ENCODE measurements at regions not wholly inside any gene's neighbourhood (a gene's known extent, or its start where the extent isn't known, plus 50 kb on each side); places are given as distances from the start of the nearest gene placed in this dataset.

DNA sequence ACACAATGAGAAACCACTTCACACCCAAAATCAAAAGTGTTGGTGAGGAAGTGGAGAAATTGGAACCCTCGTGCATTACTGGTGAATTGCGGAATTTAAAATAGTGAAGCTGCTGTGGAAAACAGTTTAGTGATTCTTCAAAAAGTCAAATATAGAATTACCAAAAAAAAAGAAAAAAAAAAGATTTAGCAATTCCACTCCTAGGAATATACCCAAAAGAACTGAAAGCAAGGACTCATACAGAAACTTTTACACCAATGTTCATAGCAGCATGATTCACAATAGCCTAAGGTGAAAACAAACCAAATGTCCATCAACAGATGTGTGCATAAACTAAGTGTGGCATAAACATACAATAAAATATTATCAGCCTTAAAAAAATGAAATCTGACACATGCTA, 364.3 kb upstream of the FAM241A start:
- TF ChIP-seq, protein P1, sequence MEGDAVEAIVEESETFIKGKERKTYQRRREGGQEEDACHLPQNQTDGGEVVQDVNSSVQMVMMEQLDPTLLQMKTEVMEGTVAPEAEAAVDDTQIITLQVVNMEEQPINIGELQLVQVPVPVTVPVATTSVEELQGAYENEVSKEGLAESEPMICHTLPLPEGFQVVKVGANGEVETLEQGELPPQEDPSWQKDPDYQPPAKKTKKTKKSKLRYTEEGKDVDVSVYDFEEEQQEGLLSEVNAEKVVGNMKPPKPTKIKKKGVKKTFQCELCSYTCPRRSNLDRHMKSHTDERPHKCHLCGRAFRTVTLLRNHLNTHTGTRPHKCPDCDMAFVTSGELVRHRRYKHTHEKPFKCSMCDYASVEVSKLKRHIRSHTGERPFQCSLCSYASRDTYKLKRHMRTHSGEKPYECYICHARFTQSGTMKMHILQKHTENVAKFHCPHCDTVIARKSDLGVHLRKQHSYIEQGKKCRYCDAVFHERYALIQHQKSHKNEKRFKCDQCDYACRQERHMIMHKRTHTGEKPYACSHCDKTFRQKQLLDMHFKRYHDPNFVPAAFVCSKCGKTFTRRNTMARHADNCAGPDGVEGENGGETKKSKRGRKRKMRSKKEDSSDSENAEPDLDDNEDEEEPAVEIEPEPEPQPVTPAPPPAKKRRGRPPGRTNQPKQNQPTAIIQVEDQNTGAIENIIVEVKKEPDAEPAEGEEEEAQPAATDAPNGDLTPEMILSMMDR (IDR thresholded peaks at IDR 0.05; ENCODE audit: insufficient read depth, low read depth, low read length), result no peak
- H3K4me3 ChIP-seq (ENCODE audit: low read depth, low read length), result no peak overlapping the region
- no peaks in the 10 kb centered on the region for H3K27me3 ChIP-seq (ENCODE audit: control insufficient read depth, insufficient read depth, low read length)
- no peaks in the 10 kb centered on the region for H3K36me3 ChIP-seq (ENCODE audit: control insufficient read depth, insufficient read depth, low read length)
- no peak for DNase-seq (ENCODE audit: low read depth)
- POLR2A ChIA-PET, result no interaction called here
- CTCF ChIA-PET, result no interaction called here

DNA sequence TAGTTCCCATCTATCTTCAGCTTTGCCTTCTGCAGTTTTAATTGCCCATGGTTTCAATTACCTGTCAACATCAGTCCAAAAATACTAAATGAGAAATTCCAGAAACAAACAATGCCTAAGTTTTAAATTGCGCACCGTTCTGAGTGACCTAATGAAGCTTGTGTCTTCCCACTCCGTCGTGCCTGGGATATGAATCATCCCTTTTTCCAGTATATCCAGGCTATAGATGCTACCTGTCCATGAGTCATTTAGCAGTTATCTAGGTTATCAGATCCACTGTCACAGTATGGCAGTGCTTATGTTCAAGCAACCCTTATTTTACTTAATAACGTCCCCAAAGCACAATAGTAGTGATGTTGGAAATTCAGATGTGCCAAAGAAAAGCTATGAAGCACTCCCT, 363.6 kb upstream of the FAM241A start:
- DNase-seq (ENCODE audit: low read depth), result no peak
- Histone ChIP-seq H3K4me3 (ENCODE audit: low read depth, low read length) (no peak overlapping the region), H3K27me3 (ENCODE audit: control insufficient read depth, insufficient read depth, low read length) (no peaks in the 10 kb centered on the region), H3K36me3 (ENCODE audit: control insufficient read depth, insufficient read depth, low read length) (no peaks in the 10 kb centered on the region)
- TF ChIP-seq, protein P1 (IDR thresholded peaks at IDR 0.05; ENCODE audit: insufficient read depth, low read depth, low read length), result no peak
- ChIA-PET CTCF (no interaction called here), POLR2A (no interaction called here)

DNA sequence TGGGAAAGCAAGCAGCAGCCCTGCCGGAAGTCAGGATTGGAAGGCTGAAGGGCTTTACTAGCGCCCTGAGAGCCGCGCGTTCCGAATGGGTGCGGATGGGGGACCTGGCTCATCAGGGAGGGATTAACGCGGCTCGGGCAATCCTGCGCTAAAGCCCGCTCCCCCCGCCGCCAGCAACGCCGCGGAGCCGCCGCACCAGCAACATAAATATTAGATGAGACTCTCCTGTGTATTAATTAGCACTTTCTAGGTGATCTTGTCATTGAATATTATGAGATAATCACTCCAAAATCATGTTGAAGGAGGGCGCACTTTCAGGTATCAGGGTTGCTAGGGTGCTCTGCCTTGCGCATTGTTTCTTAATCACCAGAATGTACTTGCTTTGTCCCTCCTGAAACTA, 357.2 kb upstream of the FAM241A start:
- H3K36me3 ChIP-seq (ENCODE audit: control insufficient read depth, insufficient read depth, low read length), result no peaks in the 10 kb centered on the region
- TF ChIP-seq, protein P1 (IDR thresholded peaks at IDR 0.05; ENCODE audit: insufficient read depth, low read depth, low read length), result no peak
- no peak for DNase-seq (ENCODE audit: low read depth)
- H3K4me3 ChIP-seq (ENCODE audit: low read depth, low read length), result no peak overlapping the region
- H3K27me3 ChIP-seq (ENCODE audit: control insufficient read depth, insufficient read depth, low read length), result no peaks in the 10 kb centered on the region
- ChIA-PET CTCF (no interaction called here), POLR2A (no interaction called here)

DNA sequence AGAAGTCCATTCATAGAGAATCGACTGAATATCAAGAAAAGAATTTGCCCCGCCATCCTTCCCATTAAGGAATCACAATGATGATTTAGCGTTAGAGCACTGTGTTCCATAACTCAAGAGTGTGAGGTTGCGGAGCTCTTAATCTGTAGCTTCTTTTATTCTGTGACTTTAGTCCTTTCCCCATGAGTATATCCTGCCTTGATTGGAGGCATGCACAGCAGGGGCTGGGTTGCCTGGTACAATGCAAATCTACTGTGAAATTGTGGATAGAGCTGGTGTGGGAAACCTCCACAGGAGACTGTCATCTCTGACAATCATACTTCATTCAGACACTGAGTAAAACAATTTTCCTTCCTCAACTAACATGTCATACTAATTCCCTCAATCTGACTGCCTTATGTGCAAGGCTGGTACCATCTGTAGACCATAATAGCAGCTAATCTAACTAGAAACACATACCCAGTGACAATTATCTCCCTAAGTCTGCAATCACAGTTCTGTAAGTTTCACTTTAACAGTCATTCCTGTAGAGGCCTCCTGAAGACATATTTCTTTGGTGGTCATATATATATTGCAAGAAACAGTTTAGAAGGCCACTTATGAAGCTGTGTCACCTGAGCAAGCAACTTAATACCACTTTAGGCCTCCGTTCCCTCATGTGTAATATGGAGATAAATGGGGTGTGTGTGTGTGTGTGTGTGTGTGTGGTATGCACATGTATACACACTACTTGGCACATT, 355.2 kb upstream of the FAM241A start:
- no peak overlapping the region for H3K4me3 ChIP-seq (ENCODE audit: low read depth, low read length)
- POLR2A ChIA-PET, result no interaction called here
- H3K27me3 ChIP-seq (ENCODE audit: control insufficient read depth, insufficient read depth, low read length), result no peaks in the 10 kb centered on the region
- TF ChIP-seq, protein P1 (IDR thresholded peaks at IDR 0.05; ENCODE audit: insufficient read depth, low read depth, low read length), result no peak
- CTCF ChIA-PET, result interaction anchor here (1.2 kb wide), 1 partner anchor 12 kb away, joined by 3 read pairs; no protein-coding TSS in a partner anchor
- H3K36me3 ChIP-seq (ENCODE audit: control insufficient read depth, insufficient read depth, low read length), result no peaks in the 10 kb centered on the region
- DNase-seq (ENCODE audit: low read depth), result no peak

DNA sequence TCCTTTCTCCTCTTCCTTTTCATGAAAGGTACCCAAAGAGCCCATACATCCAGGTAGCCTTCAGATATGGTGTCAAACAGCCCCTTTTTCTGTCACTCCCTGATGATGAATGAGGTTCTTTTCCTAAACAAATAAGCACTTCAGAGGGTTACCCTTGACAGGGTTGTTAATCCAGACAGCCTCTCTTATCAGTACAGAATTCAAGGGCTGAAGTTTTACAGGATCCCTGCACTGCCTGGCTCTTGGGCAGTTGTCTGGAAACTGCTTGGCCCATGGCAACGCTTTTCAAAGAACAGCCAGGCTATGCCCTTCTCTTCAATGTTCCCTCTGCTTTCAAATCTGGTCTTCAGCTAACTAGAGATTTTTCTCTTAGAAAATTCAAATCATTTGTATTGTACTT, 352.6 kb upstream of the FAM241A start:
- CTCF ChIA-PET, result no interaction called here
- Histone ChIP-seq H3K36me3 (ENCODE audit: control insufficient read depth, insufficient read depth, low read length) (no peaks in the 10 kb centered on the region), H3K4me3 (ENCODE audit: low read depth, low read length) (no peak overlapping the region), H3K27me3 (ENCODE audit: control insufficient read depth, insufficient read depth, low read length) (no peaks in the 10 kb centered on the region)
- TF ChIP-seq, protein P1 (IDR thresholded peaks at IDR 0.05; ENCODE audit: insufficient read depth, low read depth, low read length), result no peak
- no peak for DNase-seq (ENCODE audit: low read depth)
- POLR2A ChIA-PET, result no interaction called here
